Globus pallidus (tissue), 1 donor: ENCODE measurements at regions not wholly inside any gene's neighbourhood (a gene's known extent, or its start where the extent isn't known, plus 50 kb on each side); places are given as distances from the start of the nearest gene placed in this dataset.

Source experiments
- DNase-seq: peaks from one replicate; pipeline ENCODE4 v3.0.0-alpha.2; 2015; ENCODE audit warnings: low spot score

DNA sequence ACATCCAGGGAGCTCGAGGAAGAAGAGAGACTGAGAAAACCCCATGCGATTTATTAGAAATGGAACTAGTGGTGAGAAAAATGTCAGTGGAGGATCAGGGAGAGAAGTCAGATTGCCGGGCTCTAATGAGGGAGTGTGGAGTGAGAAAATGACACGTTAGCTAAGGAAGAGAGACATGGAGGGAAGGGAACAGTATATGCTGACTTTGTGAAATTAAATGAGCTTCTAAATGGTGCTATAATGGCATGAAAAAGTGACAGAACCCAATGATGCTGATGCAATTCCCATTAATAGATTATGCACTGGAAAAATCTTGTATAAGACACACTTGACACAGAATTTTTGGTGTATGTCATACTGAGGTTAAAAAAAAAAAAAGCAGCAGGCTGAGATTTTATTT lies 112.6 kb downstream of the HSPH1 start:
- DNase-seq, result no peak

DNA sequence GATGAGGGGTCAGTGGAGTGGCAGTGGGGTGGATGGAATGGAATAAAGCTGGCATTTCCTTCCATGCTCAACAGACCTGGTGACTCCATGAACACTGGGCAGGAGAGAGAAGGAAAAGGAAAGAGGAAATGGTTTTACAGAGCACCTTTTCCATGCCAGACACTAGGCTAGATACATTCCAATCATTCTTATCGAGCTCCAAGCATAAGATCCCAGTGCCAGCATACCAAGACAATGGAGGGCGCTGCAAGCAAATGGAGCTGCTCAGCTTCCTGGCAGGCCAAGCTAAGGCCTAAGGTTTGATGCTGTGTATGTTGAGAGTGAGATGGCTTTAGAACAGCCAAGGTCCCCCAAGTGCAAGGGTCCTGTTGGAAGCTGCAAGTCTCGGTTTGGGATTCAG lies 113.2 kb downstream of the HSPH1 start:
- DNase-seq, result no peak

DNA sequence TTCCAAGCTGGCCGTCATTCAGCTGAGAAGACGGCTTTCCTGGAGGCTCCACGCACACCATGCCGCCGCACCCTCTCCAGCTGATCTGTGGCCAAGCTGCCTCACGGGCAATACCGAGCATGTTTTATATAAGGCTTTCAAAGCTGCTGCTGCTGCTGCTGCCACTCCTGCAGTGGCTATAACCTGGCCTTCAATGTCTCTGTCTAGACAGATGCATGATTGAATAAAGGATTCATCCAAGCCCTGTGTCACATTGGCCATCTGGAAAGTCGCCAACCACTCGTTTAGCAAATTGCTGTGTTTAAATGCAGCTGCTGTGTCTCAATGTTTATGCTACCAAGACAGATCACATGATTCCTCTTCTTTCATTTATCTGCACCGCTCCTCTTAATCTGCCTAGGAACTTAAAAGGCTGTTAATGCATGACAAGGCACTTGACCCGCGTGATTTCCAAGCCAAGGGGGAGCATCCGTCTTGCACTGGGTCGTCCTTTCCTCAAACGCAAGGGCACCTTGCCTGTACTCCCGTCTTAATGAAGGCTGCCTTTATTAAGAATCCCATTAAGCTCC lies 114.3 kb downstream of the TEX26 start:
- peak; percentile 33 for DNase-seq

- no peak for DNase-seq
These were observed 113.0 kb downstream of the TEX26 start for GRCh38 chr13:31045286-31046081.

GRCh38 chr13:31044364-31045285 lies 112.2 kb downstream of the TEX26 start:
- peak; percentile 68 for DNase-seq

GRCh38 chr13:31043957-31044356 lies 111.5 kb downstream of the TEX26 start:
- no peak for DNase-seq

GRCh38 chr13:31042481-31043165 lies 110.2 kb downstream of the TEX26 start:
- no peak for DNase-seq

- DNase-seq, result no peak
These were observed 109.6 kb downstream of the TEX26 start for GRCh38 chr13:31042049-31042448.

DNA sequence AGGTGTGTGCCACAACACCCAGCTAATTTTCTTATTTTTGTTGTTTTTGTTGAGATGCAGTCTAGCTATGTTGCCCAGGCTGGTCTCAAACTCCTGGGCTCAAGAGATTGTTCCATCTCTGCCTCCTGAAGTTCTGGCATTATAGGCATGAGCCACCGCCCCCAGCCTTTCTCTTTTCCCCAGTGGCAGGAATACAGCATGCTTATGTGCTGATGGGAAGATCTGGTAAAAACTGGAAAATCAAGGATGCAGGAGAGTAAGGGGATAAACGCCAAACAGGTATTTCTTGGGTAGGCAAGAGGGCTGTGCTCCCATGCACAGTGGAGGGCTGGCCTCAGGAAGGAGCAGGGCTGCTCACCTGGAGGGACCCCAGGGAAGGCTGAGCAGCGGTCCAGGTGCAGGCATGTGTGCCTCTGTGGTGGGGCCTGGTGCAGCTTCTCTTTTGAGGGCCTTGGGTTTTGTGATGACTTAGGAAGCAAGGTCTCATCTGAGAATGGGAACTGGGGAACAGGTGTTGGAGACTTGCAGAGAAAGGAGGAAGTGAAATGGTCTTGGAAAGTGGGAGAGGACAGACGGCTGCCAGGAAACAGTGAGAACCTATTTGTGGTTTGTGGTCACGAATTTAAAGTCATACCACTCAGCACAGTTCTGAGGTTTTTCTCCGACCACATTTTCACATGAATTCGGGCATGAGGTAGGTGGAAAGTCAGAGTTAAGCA lies 106.5 kb downstream of the TEX26 start:
- no peak for DNase-seq

GRCh38 chr13:31037874-31038500 lies 105.5 kb downstream of the TEX26 start:
- no peak for DNase-seq

GRCh38 chr13:31036731-31037695 lies 104.6 kb downstream of the TEX26 start:
- no peak for DNase-seq

GRCh38 chr13:31035185-31035965 lies 102.9 kb downstream of the TEX26 start:
- no peak for DNase-seq

- no peak for DNase-seq
These were observed 100.2 kb downstream of the TEX26 start for GRCh38 chr13:31032528-31033113.

- no peak for DNase-seq
These were observed 99.0 kb downstream of the TEX26 start for GRCh38 chr13:31031482-31031881.

GRCh38 chr13:31029102-31029501 lies 96.6 kb downstream of the TEX26 start:
- DNase-seq, result no peak

DNA sequence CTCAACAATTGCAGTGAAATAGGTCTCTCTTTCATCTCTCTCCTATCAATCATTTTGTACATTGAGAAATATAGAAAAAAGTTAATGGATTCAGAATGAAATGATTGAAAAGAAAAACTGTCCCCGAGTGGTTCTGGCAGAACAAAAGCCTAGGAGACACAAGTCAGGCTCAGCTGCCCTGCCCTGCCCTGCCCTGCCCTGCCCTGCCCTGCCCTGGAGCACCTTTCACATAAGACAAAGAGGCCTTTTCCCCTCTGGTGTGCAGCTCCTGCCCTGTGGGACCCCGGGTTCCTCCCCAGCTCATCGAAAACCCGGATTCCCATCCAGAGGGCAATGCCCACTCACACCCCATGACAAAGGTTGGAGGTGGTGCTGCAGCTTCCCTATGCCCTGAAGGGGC lies 94.7 kb downstream of the TEX26 start:
- DNase-seq, result no peak
